B cell (primary cell): ENCODE measurements at regions not wholly inside any gene's neighbourhood (a gene's known extent, or its start where the extent isn't known, plus 50 kb on each side); places are given as distances from the start of the nearest gene placed in this dataset.

Experiments
- ATAC-seq: fragments of 200-7000 bp; cut with Tn5 transposase; one replicate; pipeline ENCODE4 v1.10.0; 2021; ENCODE audit warnings: low read depth, mild to moderate bottlenecking, moderate number of reproducible peaks, moderate library complexity
- CTCF ChIA-PET: fragments of 350-600 bp; sonication (Branson Sonifier 250); formaldehyde crosslinking; loops from one replicate; lab custom pipeline; 2021; ENCODE audit warnings: antibody characterized with exemption, inconsistent platforms; lab: Charles Lee
- POLR2A ChIA-PET: fragments of 350-600 bp; sonication (Branson Sonifier 250); formaldehyde crosslinking; loops from one replicate; lab custom pipeline; 2021; ENCODE audit warnings: antibody characterized with exemption; lab: Charles Lee
- DNase-seq: peaks from one replicate; pipeline ENCODE4 v3.0.0; 2013
- H2AFZ ChIP-seq: 2 replicates; pipeline ENCODE4 v1.6.1; 2012; ENCODE audit warnings: mild to moderate bottlenecking, low read depth, low read length; ENCODE audit not compliant: insufficient read depth, poor library complexity, severe bottlenecking
- H3K27ac ChIP-seq, 2 donors: 1 replicate in 1 of 2; 2 replicates in 1 of 2; pipeline ENCODE4 v1.5.1; 2012 to 2013; ENCODE audit warnings: low read length in 2 of 2, mild to moderate bottlenecking in 2 of 2, moderate library complexity in 1 of 2
- H3K27me3 ChIP-seq, 4 experiments: fragments of 200-600 bp in 1 of 4; sonication (generic) in 1 of 4; replicated peaks in 1 of 4; 1 replicate in 2 of 4; 2 replicates in 2 of 4; pipeline versions ENCODE4 v1.6.1 to v1.7.0; 2013 to 2016; ENCODE audit warnings: low read length in 3 of 4, mild to moderate bottlenecking in 2 of 4, mixed read lengths in 1 of 4, moderate library complexity in 1 of 4; ENCODE audit not compliant: insufficient read depth in 4 of 4, control insufficient read depth in 3 of 4; ENCODE audit errors: control extremely low read depth in 1 of 4
- H3K36me3 ChIP-seq, 2 experiments: replicated peaks in 1 of 2; 1 replicate in 1 of 2; 2 replicates in 1 of 2; pipeline versions ENCODE4 v1.6.1 to v1.7.1; 2013; ENCODE audit warnings: low read length in 1 of 2; ENCODE audit not compliant: insufficient read depth in 2 of 2, control insufficient read depth in 1 of 2; ENCODE audit errors: control extremely low read depth in 1 of 2, extremely low read depth in 1 of 2
- H3K4me1 ChIP-seq, 2 donors: fragments of 200-600 bp in 1 of 2; sonication (generic) in 1 of 2; 1 replicate in 1 of 2; 2 replicates in 1 of 2; pipeline versions ENCODE4 v1.5.1 to v1.6.1; 2013 to 2017; ENCODE audit warnings: low read length in 2 of 2; ENCODE audit not compliant: control insufficient read depth in 2 of 2, insufficient read depth in 2 of 2
- H3K4me2 ChIP-seq: replicated peaks from 2 replicates; pipeline ENCODE3; 2012; ENCODE audit warnings: mild to moderate bottlenecking, low read depth, low read length; ENCODE audit not compliant: poor library complexity, severe bottlenecking
- H3K4me3 ChIP-seq, 5 experiments: fragments of 200-600 bp in 1 of 5; sonication (generic) in 1 of 5; 1 replicate in 3 of 5; 2 replicates in 2 of 5; pipeline versions ENCODE4 v1.5.1 to v1.7.0; 2011 to 2016; ENCODE audit warnings: low read length in 4 of 5, mild to moderate bottlenecking in 4 of 5, low read depth in 2 of 5, control low read depth in 1 of 5, moderate library complexity in 1 of 5; ENCODE audit not compliant: insufficient read depth in 1 of 5; ENCODE audit errors: control extremely low read depth in 1 of 5, extremely low read depth in 1 of 5
- H3K79me2 ChIP-seq: fragments of 200-600 bp; sonication (generic); one replicate; pipeline ENCODE4 v1.6.0; 2016; ENCODE audit warnings: low read length; ENCODE audit not compliant: control insufficient read depth, insufficient read depth
- H3K9ac ChIP-seq: fragments of 200-600 bp; sonication (generic); 2 replicates; pipeline ENCODE4 v1.6.1; 2017; ENCODE audit warnings: mild to moderate bottlenecking, low read length, moderate library complexity
- H3K9me3 ChIP-seq, 3 donors: one replicate each; pipeline versions ENCODE4 v1.6.1 to v1.7.1; 2013; ENCODE audit warnings: low read length in 2 of 3; ENCODE audit not compliant: control insufficient read depth in 2 of 3, insufficient read depth in 1 of 3; ENCODE audit errors: control extremely low read depth in 1 of 3
- H4K20me1 ChIP-seq: 2 replicates; pipeline ENCODE4 v1.6.0; 2012; ENCODE audit warnings: mild to moderate bottlenecking, low read length; ENCODE audit not compliant: insufficient read depth, control insufficient read depth, poor library complexity, severe bottlenecking
- H3K27ac Mint-ChIP-seq: one replicate; pipeline ENCODE4 v1.8.0; 2021; ENCODE audit warnings: mixed read lengths
- H3K27me3 Mint-ChIP-seq: one replicate; pipeline ENCODE4 v1.8.0; 2021; ENCODE audit warnings: mixed read lengths
- H3K4me1 Mint-ChIP-seq: one replicate; pipeline ENCODE4 v1.8.0; 2021; ENCODE audit warnings: mixed read lengths
- H3K4me3 Mint-ChIP-seq: one replicate; pipeline ENCODE4 v1.8.0; 2021; ENCODE audit warnings: mixed read lengths
- H3K9me3 Mint-ChIP-seq: one replicate; pipeline ENCODE4 v1.8.0; 2022; ENCODE audit warnings: mixed read lengths; ENCODE audit not compliant: insufficient read depth
- CTCF ChIP-seq: fragments of 200-600 bp; IDR thresholded peaks from one replicate; pipeline ENCODE4 v1.8.0; 2022; ENCODE audit warnings: antibody characterized with exemption, mild to moderate bottlenecking
- EZH2 ChIP-seq: IDR thresholded peaks from 2 replicates; pipeline ENCODE4 v1.6.1; 2012; ENCODE audit warnings: borderline replicate concordance, low read depth, mild to moderate bottlenecking, moderate library complexity, low read length; ENCODE audit not compliant: insufficient read depth, poor library complexity, severe bottlenecking
- WGBS: methylation state at CpG from one replicate; pipeline ENCODE4 v1.1.5; 2013; ENCODE audit warnings: missing lambda C conversion rate; ENCODE audit not compliant: insufficient coverage; 5-methylcytosine and 5-hydroxymethylcytosine counted together
- intact Hi-C: fragments of 100-400 bp; cut with micrococcal nuclease; formaldehyde crosslinking; loops from one replicate; pipeline ENCODE4 v1.10.0; 2022

GRCh38 chr3:56979791-56980190 lies 80.7 kb upstream of the SPATA12 start:
- H3K27ac ChIP-seq: no peak overlapping the region
- ChIA-PET CTCF (interaction anchor here (0.8 to 3.4 kb wide), 4 partner anchors 10 to 278 kb away, joined by 3 to 23 read pairs (median 6); no protein-coding TSS in a partner anchor), POLR2A (no interaction called here)
- H3K4me3 ChIP-seq: no peak overlapping the region
- no peaks in the 10 kb centered on the region for H3K4me1 ChIP-seq
- H3K9me3 Mint-ChIP-seq: no peaks in the 10 kb centered on the region
- ATAC-seq (no peak), DNase-seq (no peak)
- H3K9me3 ChIP-seq: no peaks in the 10 kb centered on the region
- WGBS: 100% methylated on average over 3 of the region's 6 CpGs
- no peaks in the 10 kb centered on the region for H4K20me1 ChIP-seq
- H3K27ac Mint-ChIP-seq: no peak overlapping the region
- H3K4me2 ChIP-seq: no peak overlapping the region
- H2AFZ ChIP-seq: no peak overlapping the region
- H3K79me2 ChIP-seq: no peaks in the 10 kb centered on the region
- no peaks in the 10 kb centered on the region for H3K27me3 ChIP-seq
- TF ChIP-seq CTCF (no peak), EZH2 (no peak)
- H3K4me1 Mint-ChIP-seq: no peaks in the 10 kb centered on the region
- H3K4me3 Mint-ChIP-seq: no peak overlapping the region
- intact Hi-C loops: no loop called here
- no peak overlapping the region for H3K9ac ChIP-seq
- H3K27me3 Mint-ChIP-seq: no peaks in the 10 kb centered on the region
- no peaks in the 10 kb centered on the region for H3K36me3 ChIP-seq

- no peak for TF ChIP-seq CTCF
- no peak for TF ChIP-seq EZH2
- CTCF ChIA-PET: interaction anchor here (0.6 to 1.1 kb wide), 3 partner anchors 12 to 177 kb away, joined by 3 to 6 read pairs (median 4); no protein-coding TSS in a partner anchor
Observed at GRCh38 chr3:56977561-56977889, 82.9 kb upstream of the SPATA12 start.

More at GRCh38 chr3:56977561-56977889, 82.9 kb upstream of the SPATA12 start:
- Histone ChIP-seq H3K4me1 (no peaks in the 10 kb centered on the region), H4K20me1 (no peaks in the 10 kb centered on the region), H3K4me2 (no peak overlapping the region), H2AFZ (no peak overlapping the region), H3K27me3 (no peaks in the 10 kb centered on the region), H3K27ac (no peak overlapping the region), H3K9me3 (no peaks in the 10 kb centered on the region), H3K36me3 (no peaks in the 10 kb centered on the region), H3K4me3 (no peak overlapping the region), H3K9ac (no peak overlapping the region), H3K79me2 (no peaks in the 10 kb centered on the region)
- no peak overlapping the region for H3K4me3 Mint-ChIP-seq
- no peaks in the 10 kb centered on the region for H3K27me3 Mint-ChIP-seq
- intact Hi-C loops: no loop called here
- H3K4me1 Mint-ChIP-seq: no peaks in the 10 kb centered on the region
- ATAC-seq (no peak), DNase-seq (no peak)
- WGBS: no CpG with 5 or more reads among the region's 1 CpG
- H3K27ac Mint-ChIP-seq: no peak overlapping the region
- no peaks in the 10 kb centered on the region for H3K9me3 Mint-ChIP-seq
- POLR2A ChIA-PET: no interaction called here
